ENCODE measurements at regions not wholly inside any gene's neighbourhood (a gene's known extent, or its start where the extent isn't known, plus 50 kb on each side); places are given as distances from the start of the nearest gene placed in this dataset.

- peak; percentile 19 for DNase-seq
Observed at GRCh38 chr9:107213561-107214028, 69.5 kb upstream of the RAD23B start.

DNA sequence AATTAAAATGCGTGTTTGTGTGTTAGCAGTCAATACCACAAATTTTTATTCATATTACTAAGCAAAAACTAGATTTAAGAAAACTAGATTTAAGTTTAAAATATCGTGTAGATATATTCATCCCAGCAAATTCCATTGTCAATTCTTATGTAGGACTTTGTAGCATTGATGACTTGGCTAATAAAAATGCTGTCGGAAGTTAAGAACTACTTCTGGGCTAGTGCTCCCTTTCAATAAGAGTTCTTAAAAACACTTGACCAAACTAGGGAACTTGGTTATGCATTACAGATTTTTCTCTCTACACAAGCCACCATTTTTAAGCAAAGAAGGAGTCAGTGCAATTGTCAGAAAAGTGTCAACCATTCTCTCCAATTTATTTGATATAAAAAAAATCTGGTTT, 68.7 kb upstream of the RAD23B start:
- no peak for DNase-seq

DNA sequence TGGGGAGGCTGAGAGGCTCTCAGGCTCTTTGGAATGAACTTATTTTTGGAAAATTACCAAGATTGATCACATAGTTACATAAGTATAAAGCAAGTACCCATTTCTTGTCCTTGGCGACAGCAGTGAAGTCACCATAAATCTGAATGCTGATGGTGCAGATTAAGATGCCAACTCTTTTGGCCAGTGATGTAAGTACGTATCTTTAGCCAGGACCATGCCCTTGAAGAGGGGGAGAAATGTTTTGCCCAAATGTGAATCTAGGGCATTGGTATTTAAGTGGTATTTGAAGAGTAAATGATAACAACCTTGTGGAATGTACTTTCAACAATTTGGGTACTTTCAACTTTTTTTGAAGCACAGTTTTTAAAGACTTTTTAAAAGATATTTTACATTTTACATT, 68.2 kb upstream of the RAD23B start:
- DNase-seq, result no peak

GRCh38 chr9:107215381-107215780, 67.7 kb upstream of the RAD23B start:
- no peak for DNase-seq

- DNase-seq, result no peak
Observed at GRCh38 chr9:107216329-107216728, 66.8 kb upstream of the RAD23B start.

DNA sequence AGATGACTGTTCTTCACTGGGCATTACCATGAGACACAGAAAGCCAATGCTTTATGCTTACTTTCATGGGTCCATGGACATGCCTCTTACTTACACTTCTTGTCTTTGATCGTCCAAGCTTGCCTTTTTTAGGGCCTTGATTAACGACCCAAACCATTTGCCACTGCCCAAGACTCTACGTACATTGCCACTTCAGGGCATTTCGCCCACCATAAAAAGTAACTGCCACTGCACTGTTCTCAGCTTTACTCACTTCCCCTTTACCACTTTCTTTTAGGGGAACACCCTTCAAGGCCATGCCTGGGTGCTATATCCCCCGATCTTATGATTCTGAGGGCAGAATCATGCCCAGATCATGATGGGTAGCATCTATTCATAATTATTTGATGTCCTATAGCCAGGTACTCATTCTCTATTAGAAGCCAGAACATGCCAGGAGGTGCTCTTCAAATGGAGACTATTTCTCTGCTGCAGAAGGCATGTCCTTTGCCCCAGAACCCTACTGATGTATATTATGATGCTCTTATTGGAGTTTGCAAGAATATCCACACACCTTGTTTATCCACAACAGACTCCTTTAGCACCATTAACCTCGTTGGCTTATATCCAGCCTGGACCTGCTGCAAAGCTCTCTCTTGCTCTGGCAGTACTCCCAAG, 64.1 kb upstream of the RAD23B start:
- DNase-seq, result no peak

- no peak for DNase-seq
Observed at GRCh38 chr9:107219486-107220077, 63.5 kb upstream of the RAD23B start.

DNA sequence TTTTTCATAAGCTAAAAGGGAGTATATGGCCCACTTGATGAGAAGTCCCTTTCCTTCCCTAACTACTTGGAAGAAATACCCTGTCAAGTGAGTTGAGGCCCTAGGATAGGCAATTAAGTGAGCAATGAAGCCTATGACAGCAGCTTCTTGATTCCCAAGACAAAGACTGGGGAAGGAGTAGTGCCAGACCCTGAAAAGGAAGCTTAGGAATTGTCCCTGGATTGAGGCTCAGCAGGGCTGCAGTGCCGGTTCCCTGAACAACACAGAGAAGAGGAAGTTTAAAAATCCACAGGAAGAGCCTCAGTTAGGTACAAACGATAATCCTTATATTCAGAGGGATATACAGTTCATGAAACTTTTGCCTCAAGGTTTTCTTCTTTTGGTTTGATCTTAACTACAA, 61.8 kb upstream of the RAD23B start:
- DNase-seq, result no peak

DNA sequence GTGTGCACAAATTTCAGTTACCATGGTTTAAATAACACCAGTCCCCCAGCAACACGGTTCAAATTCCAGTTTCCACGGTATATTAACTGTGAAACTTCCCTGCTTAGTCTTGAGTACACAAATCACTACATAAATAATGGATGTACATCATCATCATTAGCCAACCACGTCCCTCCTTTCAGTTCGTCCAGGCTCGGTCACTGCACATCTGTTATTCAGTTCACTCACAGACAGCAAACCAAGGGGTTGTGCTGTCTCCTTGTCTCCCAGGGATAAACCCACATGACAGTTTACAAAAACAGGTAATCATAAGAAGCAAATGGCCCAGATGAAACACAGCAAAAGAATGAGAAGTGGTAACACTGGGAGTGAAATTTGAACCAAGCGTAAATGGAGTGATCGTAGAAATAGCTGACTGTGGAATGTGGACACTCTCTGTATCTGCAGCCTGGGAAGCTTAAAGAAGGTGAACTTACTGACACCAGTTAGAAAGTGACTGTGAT, 61.0 kb upstream of the RAD23B start:
- DNase-seq, result no peak

GRCh38 chr9:107223381-107223780, 59.7 kb upstream of the RAD23B start:
- no peak for DNase-seq

GRCh38 chr9:107224252-107224651, 58.8 kb upstream of the RAD23B start:
- no peak for DNase-seq

DNA sequence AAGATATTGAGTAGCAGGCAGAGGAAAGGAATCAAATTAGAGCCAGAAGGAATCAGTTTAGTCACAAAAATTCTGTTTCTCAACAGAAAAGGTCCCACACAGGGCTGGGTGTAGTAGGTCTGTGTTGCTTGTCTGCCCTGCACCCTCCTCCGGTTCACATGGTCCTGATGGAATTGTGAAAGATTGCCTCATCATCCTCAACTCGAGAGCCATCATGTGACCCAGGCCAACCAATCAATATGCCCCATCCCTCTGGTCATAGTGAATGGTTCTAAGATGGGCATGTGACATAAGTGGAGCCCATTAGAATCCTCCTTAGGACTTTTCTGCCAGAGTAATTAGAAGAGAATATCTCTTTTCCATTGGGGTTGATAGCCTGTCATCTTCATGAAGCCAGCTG, 56.7 kb upstream of the RAD23B start:
- no peak for DNase-seq

GRCh38 chr9:107227774-107228173, 55.3 kb upstream of the RAD23B start:
- DNase-seq, result no peak

- no peak for DNase-seq
Observed at GRCh38 chr9:107228496-107229039, 54.5 kb upstream of the RAD23B start.

- no peak for DNase-seq
Observed at GRCh38 chr9:107229241-107229741, 53.8 kb upstream of the RAD23B start.
